ENCODE measurements at regions not wholly inside any gene's neighbourhood (a gene's known extent, or its start where the extent isn't known, plus 50 kb on each side); places are given as distances from the start of the nearest gene placed in this dataset.

DNA sequence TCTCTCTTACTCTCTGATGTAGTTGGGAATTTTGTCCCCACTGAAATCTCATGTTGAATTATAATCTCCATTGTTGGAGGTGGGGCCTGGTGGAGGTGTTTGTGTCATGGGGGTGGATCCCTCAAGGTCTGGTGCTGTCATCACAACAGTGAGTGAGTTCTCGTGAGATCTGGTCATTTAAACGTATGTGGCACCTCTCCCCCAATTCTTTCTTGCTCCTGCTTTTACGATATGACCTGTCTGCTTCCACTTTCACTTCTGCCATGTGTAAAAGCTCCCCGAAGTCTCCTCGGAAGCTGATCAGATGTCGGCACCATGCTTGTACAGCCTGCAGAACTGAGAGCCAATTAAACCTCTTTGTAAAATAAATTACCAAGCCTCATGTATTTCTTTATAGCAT lies 337.8 kb upstream of the CDH2 start:
- BruUV-seq (replicated peaks): no TSS peak
- Histone ChIP-seq H3K27me3 (ENCODE audit: control insufficient read depth, insufficient read depth, low read length) (no peaks in the 10 kb centered on the region), H3K27ac (ENCODE audit: low read length) (no peak overlapping the region), H3K4me3 (ENCODE audit: low read depth in 2 of 2, low read length in 2 of 2) (no peak overlapping the region), H3K9me3 (ENCODE audit: control insufficient read depth, insufficient read depth, low read depth, low read length) (no peaks in the 10 kb centered on the region), H3K36me3 (ENCODE audit: control insufficient read depth, insufficient read depth, low read length) (no peaks in the 10 kb centered on the region), H3K4me1 (ENCODE audit: control insufficient read depth, insufficient read depth, low read length) (no peaks in the 10 kb centered on the region)
- intact Hi-C loops (cut with micrococcal nuclease; ENCODE audit: unreplicated experiment): no loop called here
- in situ Hi-C loops (cut with HindIII; ENCODE audit: low pct_unique_long_range_greater_than_20kb, low sequenced_read_pairs): no loop called here
- TF ChIP-seq, protein P1, sequence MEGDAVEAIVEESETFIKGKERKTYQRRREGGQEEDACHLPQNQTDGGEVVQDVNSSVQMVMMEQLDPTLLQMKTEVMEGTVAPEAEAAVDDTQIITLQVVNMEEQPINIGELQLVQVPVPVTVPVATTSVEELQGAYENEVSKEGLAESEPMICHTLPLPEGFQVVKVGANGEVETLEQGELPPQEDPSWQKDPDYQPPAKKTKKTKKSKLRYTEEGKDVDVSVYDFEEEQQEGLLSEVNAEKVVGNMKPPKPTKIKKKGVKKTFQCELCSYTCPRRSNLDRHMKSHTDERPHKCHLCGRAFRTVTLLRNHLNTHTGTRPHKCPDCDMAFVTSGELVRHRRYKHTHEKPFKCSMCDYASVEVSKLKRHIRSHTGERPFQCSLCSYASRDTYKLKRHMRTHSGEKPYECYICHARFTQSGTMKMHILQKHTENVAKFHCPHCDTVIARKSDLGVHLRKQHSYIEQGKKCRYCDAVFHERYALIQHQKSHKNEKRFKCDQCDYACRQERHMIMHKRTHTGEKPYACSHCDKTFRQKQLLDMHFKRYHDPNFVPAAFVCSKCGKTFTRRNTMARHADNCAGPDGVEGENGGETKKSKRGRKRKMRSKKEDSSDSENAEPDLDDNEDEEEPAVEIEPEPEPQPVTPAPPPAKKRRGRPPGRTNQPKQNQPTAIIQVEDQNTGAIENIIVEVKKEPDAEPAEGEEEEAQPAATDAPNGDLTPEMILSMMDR (IDR thresholded peaks at IDR 0.05): no peak
- TF ChIP-seq TCF7L2 (IDR thresholded peaks at IDR 0.05; ENCODE audit: low read depth, low read length) (no peak), POLR2AphosphoS5 (IDR thresholded peaks at IDR 0.05; ENCODE audit: low read depth, low read length) (no peak), SIN3A (IDR thresholded peaks at IDR 0.05; ENCODE audit: borderline replicate concordance, insufficient read depth, low read depth, low read length) (no peak)
- TF ChIP-seq, protein P2, sequence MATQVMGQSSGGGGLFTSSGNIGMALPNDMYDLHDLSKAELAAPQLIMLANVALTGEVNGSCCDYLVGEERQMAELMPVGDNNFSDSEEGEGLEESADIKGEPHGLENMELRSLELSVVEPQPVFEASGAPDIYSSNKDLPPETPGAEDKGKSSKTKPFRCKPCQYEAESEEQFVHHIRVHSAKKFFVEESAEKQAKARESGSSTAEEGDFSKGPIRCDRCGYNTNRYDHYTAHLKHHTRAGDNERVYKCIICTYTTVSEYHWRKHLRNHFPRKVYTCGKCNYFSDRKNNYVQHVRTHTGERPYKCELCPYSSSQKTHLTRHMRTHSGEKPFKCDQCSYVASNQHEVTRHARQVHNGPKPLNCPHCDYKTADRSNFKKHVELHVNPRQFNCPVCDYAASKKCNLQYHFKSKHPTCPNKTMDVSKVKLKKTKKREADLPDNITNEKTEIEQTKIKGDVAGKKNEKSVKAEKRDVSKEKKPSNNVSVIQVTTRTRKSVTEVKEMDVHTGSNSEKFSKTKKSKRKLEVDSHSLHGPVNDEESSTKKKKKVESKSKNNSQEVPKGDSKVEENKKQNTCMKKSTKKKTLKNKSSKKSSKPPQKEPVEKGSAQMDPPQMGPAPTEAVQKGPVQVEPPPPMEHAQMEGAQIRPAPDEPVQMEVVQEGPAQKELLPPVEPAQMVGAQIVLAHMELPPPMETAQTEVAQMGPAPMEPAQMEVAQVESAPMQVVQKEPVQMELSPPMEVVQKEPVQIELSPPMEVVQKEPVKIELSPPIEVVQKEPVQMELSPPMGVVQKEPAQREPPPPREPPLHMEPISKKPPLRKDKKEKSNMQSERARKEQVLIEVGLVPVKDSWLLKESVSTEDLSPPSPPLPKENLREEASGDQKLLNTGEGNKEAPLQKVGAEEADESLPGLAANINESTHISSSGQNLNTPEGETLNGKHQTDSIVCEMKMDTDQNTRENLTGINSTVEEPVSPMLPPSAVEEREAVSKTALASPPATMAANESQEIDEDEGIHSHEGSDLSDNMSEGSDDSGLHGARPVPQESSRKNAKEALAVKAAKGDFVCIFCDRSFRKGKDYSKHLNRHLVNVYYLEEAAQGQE (IDR thresholded peaks at IDR 0.05; ENCODE audit: insufficient read depth in 1 of 2, low read depth in 2 of 2, low read length in 1 of 2): no peak
- ChIA-PET CTCF (no interaction called here), POLR2A (no interaction called here)
- DNase-seq (ENCODE audit: low read depth, low spot score) (no peak), ATAC-seq (no peak)

DNA sequence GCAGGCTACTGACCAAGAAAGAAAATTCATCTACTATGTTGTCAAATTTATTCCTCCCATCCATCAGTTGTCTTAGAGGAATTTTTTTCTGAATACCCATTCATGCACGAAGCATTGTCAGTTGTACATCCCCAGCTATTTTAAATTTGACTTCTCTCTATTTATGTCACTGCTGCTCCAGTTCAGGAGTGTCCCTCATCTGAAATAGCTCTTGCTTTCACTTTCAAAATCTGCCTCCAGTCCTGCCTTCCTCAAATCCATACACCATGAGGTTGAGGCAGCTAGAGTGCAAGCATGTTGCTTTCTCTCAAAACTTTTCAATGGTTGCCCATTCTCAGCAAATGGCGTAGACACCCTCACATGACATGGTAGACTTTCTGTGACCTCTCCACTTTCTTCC lies 335.4 kb upstream of the CDH2 start:
- CTCF ChIA-PET: no interaction called here
- peak; percentile 70; the same call in 1 of the 2 replicates for ATAC-seq
- no peak for TF ChIP-seq TCF7L2 (IDR thresholded peaks at IDR 0.05; ENCODE audit: low read depth, low read length)
- TF ChIP-seq, protein P2 (IDR thresholded peaks at IDR 0.05; ENCODE audit: insufficient read depth in 1 of 2, low read depth in 2 of 2, low read length in 1 of 2): no peak
- TF ChIP-seq, protein P1 (IDR thresholded peaks at IDR 0.05): no peak
- no peak for TF ChIP-seq POLR2AphosphoS5 (IDR thresholded peaks at IDR 0.05; ENCODE audit: low read depth, low read length)
- no peak for TF ChIP-seq SIN3A (IDR thresholded peaks at IDR 0.05; ENCODE audit: borderline replicate concordance, insufficient read depth, low read depth, low read length)
- BruUV-seq (replicated peaks): no TSS peak
- H3K27ac ChIP-seq (ENCODE audit: low read length): peak overlapping the region; percentile 17; the same call in 1 of the 2 replicates
- H3K36me3 ChIP-seq (ENCODE audit: control insufficient read depth, insufficient read depth, low read length): no peaks in the 10 kb centered on the region
- no peaks in the 10 kb centered on the region for H3K4me1 ChIP-seq (ENCODE audit: control insufficient read depth, insufficient read depth, low read length)
- intact Hi-C loops (cut with micrococcal nuclease; ENCODE audit: unreplicated experiment): no loop called here
- POLR2A ChIA-PET: no interaction called here
- H3K9me3 ChIP-seq (ENCODE audit: control insufficient read depth, insufficient read depth, low read depth, low read length): no peaks in the 10 kb centered on the region
- H3K27me3 ChIP-seq (ENCODE audit: control insufficient read depth, insufficient read depth, low read length): no peaks in the 10 kb centered on the region
- peak overlapping the region; percentile 13 to 34; a peak in 3 of 4 replicates for H3K4me3 ChIP-seq (ENCODE audit: low read depth in 2 of 2, low read length in 2 of 2)
- in situ Hi-C loops (cut with HindIII; ENCODE audit: low pct_unique_long_range_greater_than_20kb, low sequenced_read_pairs): no loop called here
- DNase-seq (ENCODE audit: low read depth, low spot score): no peak

Measured in Panc1 (cell line).